Activated naive CD4-positive, alpha-beta T cell treated with anti-CD3 and anti-CD28 coated beads, Interleukin-2, amount 50 U/mL, for 72 hours (primary cell): ENCODE measurements at regions not wholly inside any gene's neighbourhood (a gene's known extent, or its start where the extent isn't known, plus 50 kb on each side); places are given as distances from the start of the nearest gene placed in this dataset.

Source experiments
- ATAC-seq, 2 donors: fragments of 150-1000 bp; cut with Tn5 transposase; 2 replicates each; pipeline ENCODE4 v1.10.0; 2021; ENCODE audit warnings: mild to moderate bottlenecking in 2 of 2, moderate library complexity in 2 of 2
- DNase-seq, 2 donors: peaks; one replicate each; pipeline ENCODE4 v3.0.0; 2021 to 2022; ENCODE audit warnings: low spot score in 2 of 2
- H3K27ac Mint-ChIP-seq, 2 donors: one replicate each; pipeline ENCODE4 v1.8.0; 2022; ENCODE audit warnings: mild to moderate bottlenecking in 2 of 2, mixed read lengths in 2 of 2
- H3K36me3 Mint-ChIP-seq, 2 donors: one replicate each; pipeline ENCODE4 v1.8.0; 2022; ENCODE audit warnings: mixed read lengths in 2 of 2
- H3K9me3 Mint-ChIP-seq, 2 donors: one replicate each; pipeline ENCODE4 v1.8.0; 2022; ENCODE audit warnings: mixed read lengths in 2 of 2

DNA sequence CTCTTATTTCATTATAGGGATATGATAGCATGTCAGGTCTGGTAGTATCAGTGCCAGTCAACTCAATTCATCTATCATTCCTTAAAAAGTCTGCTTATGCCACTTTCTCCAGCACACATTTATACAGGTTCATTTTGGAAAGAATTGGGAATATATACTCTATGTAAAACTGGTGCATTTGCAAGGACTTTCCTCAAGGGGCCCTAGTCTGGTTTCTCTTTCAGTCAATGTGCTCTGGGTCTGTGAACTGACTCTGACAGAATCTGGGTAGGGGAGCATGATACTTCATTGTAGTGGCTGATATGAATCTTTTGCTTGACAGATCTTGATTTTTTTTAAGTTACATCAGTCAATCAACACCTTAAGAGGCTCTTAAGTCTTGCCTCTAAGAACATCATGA lies 313.9 kb downstream of the HTR1A start:
- Mint-ChIP-seq H3K36me3 (peaks cover 0 to 4% of the 10 kb centered on the region in 2 donors), H3K9me3 (peaks cover 17 to 20% of the 10 kb centered on the region in 2 donors)
- no peak for ATAC-seq

GRCh38 chr5:63629951-63630630 lies 332.2 kb downstream of the HTR1A start:
- H3K9me3 Mint-ChIP-seq, result peaks cover 15 to 18% of the 10 kb centered on the region in 2 donors
- no peaks in the 10 kb centered on the region for H3K36me3 Mint-ChIP-seq
- no peak overlapping the region for H3K27ac Mint-ChIP-seq
- ATAC-seq, result no peak
- no peak for DNase-seq

More for the DNA sequence above, 313.9 kb downstream of the HTR1A start:
- no peak overlapping the region for H3K27ac Mint-ChIP-seq
- no peak for DNase-seq

DNA sequence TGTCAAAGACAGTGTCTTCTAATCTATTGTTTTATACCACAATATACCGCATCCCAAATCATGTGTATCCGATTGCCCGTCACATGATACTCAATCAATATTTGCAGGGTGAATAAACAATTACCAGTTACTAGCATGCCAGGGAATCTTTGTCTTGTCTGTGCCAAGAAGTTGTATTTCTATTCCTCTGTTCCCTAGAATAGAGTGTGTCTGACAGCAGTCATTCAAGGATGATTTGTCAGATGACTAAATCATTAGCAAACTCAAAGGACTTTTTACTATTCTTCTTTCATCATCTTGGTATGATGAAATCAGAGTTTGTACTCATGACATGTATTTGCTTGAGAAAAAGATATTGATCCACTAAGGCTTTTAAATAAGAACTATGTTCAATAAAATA lies 348.8 kb downstream of the HTR1A start:
- DNase-seq (no peak), ATAC-seq (no peak)
- Mint-ChIP-seq H3K9me3 (peaks cover 3 to 6% of the 10 kb centered on the region in 2 donors), H3K27ac (no peak overlapping the region), H3K36me3 (no peaks in the 10 kb centered on the region)

- ATAC-seq, result no peak
- no peak for DNase-seq
- no peak overlapping the region for H3K27ac Mint-ChIP-seq
- no peaks in the 10 kb centered on the region for H3K36me3 Mint-ChIP-seq
- H3K9me3 Mint-ChIP-seq, result peaks cover 10 to 16% of the 10 kb centered on the region in 2 donors
These were observed 358.2 kb downstream of the HTR1A start for GRCh38 chr5:63603996-63604395.

DNA sequence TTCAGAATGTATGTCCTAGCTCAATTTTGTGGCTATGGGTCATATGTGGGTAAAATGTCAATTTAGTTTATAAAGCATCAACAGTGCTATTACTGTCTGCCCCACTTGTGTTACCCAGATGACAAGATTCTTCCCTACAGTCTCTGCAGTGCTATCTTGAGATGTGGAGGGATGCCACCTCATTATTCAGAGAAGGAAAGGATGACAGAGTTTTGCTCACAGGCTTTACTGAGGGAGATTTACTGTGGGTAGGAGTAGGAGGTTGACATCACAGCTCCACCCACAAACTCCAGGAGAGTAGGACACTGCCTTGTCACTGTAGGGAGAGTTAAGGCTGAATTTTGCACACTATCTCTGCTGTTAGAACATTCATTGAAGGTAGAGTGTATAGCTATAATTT lies 359.3 kb downstream of the HTR1A start:
- DNase-seq (no peak), ATAC-seq (no peak)
- H3K9me3 Mint-ChIP-seq, result peaks cover 10 to 22% of the 10 kb centered on the region in 2 donors
- no peak overlapping the region for H3K27ac Mint-ChIP-seq
- H3K36me3 Mint-ChIP-seq, result no peaks in the 10 kb centered on the region

GRCh38 chr5:63596254-63596653 lies 366.0 kb downstream of the HTR1A start:
- no peaks in the 10 kb centered on the region for H3K36me3 Mint-ChIP-seq
- no peak for ATAC-seq
- H3K9me3 Mint-ChIP-seq, result peaks cover 3 to 6% of the 10 kb centered on the region in 2 donors
- H3K27ac Mint-ChIP-seq, result no peak overlapping the region
- DNase-seq, result no peak

- H3K9me3 Mint-ChIP-seq, result no peaks in the 10 kb centered on the region
- ATAC-seq, result no peak
- H3K36me3 Mint-ChIP-seq, result no peaks in the 10 kb centered on the region
- no peak overlapping the region for H3K27ac Mint-ChIP-seq
- DNase-seq, result no peak
These were observed 388.9 kb downstream of the HTR1A start for GRCh38 chr5:63573380-63573779.

- Mint-ChIP-seq H3K9me3 (no peaks in the 10 kb centered on the region), H3K36me3 (no peaks in the 10 kb centered on the region), H3K27ac (no peak overlapping the region)
- ATAC-seq (no peak), DNase-seq (no peak)
These were observed 389.5 kb downstream of the HTR1A start for GRCh38 chr5:63572740-63573139.

DNA sequence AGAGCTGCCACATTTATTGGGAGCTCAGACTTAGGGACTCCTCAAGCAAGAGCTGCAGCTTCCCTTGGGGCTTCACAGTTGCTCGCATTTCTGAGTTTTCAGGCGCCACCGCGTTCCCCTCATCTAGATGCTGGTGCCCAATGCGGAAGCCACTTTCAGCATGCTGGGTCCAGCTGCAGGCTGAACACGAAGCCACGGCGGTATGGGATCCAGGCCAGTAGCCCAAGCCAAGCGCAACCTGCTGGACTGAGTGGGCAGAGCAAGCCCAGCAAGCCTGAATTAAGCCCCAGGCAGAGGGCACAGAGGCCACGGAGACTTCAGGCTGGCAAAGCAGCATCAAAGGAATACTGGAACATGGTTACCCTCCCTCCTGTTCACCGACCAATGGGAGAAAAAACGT lies 391.5 kb downstream of the HTR1A start:
- ATAC-seq, result no peak
- Mint-ChIP-seq H3K36me3 (no peaks in the 10 kb centered on the region), H3K27ac (no peak overlapping the region), H3K9me3 (peaks cover 5 to 8% of the 10 kb centered on the region in 2 donors)
- DNase-seq, result no peak

GRCh38 chr5:63564789-63565188 lies 397.5 kb downstream of the HTR1A start:
- Mint-ChIP-seq H3K36me3 (no peaks in the 10 kb centered on the region), H3K27ac (no peak overlapping the region), H3K9me3 (peaks cover 25 to 29% of the 10 kb centered on the region in 2 donors)
- DNase-seq (no peak), ATAC-seq (no peak)

DNA sequence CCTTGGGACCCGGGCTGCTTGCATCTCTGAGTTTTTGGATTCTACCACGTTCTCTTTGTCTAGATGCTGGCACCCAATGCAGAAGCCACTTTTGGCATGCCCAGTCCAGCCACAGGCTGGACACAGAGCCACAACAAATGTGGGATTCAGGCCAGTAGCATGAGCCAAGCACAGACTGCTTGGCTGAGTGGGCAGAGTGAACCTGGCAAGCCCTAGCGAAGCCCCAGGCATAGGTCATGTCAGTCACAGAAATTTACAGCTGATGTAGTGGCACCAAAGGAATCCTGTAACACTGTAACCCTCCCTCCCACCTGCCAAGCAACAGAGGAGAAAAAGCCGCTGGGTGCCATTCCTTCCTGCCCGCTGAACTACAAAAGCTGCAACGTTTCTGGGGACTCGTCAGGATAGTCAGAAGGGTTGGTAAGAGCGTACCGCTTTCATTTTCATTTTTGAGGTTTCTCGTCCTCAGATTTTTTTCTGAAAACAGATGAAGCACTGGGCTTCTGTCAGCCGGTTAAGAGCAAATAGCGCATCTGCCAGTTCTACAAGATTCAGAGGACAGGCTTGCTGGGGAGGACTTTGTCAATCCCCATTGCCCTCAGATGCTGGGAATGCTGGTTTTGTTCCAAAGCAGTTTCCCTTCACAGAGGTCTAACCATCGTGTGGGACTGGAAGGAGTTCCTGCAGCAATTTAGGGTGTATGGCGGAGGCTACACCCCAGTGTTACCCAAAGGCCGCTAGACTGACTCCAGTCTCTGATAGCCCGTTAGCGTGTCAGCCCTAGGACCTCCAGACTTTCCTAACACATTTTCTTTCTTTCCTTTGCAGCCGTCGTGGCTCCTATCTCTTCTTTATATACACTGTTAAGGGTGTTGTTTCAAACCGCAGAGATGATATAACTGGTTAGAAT lies 399.0 kb downstream of the HTR1A start:
- Mint-ChIP-seq H3K36me3 (no peaks in the 10 kb centered on the region), H3K27ac (no peak overlapping the region), H3K9me3 (peaks cover 25 to 33% of the 10 kb centered on the region in 2 donors)
- DNase-seq (no peak), ATAC-seq (no peak)

- no peak for ATAC-seq
- peaks cover 9 to 11% of the 10 kb centered on the region in 2 donors for H3K9me3 Mint-ChIP-seq
- no peaks in the 10 kb centered on the region for H3K36me3 Mint-ChIP-seq
- DNase-seq, result no peak
- H3K27ac Mint-ChIP-seq, result no peak overlapping the region
These were observed 406.4 kb downstream of the HTR1A start for GRCh38 chr5:63555874-63556273.

- H3K36me3 Mint-ChIP-seq, result no peaks in the 10 kb centered on the region
- no peak for ATAC-seq
These were observed 408.1 kb downstream of the HTR1A start for GRCh38 chr5:63554191-63554590.

DNA sequence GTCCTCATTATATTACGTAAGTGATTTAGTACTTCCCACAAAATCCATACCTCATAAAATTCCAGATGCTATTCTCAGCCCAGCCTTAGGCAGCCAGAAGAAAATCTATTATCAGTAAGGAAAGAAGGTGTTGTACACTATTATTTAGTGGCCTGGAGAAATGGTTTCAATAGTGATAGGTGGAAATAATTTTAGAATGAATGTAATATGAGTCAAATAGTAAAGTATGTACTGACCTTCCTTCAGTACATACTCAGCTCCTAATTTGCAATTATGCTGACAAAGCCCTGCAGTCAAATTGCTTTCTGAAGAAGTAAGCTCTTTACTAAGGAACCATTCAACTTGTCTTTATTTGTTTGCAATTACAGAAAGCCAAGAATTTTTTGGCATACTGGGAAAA lies 409.2 kb downstream of the HTR1A start:
- no peak for DNase-seq
- no peak for ATAC-seq
- Mint-ChIP-seq H3K36me3 (no peaks in the 10 kb centered on the region), H3K9me3 (no peaks in the 10 kb centered on the region), H3K27ac (no peak overlapping the region)

More at GRCh38 chr5:63554191-63554590, 408.1 kb downstream of the HTR1A start:
- Mint-ChIP-seq H3K9me3 (no peaks in the 10 kb centered on the region), H3K27ac (no peak overlapping the region)
- no peak for DNase-seq

- DNase-seq, result no peak
- Mint-ChIP-seq H3K36me3 (no peaks in the 10 kb centered on the region), H3K27ac (no peak overlapping the region), H3K9me3 (peaks cover 16 to 24% of the 10 kb centered on the region in 2 donors)
- no peak for ATAC-seq
These were observed 426.2 kb downstream of the HTR1A start for GRCh38 chr5:63535840-63536602.

DNA sequence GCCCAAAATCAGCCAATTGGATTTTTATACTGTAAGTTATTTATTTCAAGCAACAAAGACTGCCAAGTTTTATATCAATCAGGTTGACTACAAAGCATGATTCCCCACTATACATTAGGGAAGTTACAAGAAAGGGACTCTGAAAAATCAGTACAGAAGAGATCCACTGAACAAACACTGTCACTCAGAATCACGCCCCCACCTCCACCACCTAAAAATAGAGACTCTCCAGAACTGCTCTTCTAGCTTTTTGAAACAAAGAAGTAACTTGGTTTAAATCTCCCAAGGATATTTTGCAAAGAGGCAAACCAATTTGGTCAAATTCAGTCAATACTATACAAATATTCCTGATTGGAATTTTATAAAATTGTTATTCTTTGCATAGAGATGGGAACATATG lies 438.0 kb downstream of the HTR1A start:
- DNase-seq (no peak), ATAC-seq (no peak)
- Mint-ChIP-seq H3K9me3 (peaks cover 11 to 24% of the 10 kb centered on the region in 2 donors), H3K36me3 (no peaks in the 10 kb centered on the region), H3K27ac (no peak overlapping the region)

DNA sequence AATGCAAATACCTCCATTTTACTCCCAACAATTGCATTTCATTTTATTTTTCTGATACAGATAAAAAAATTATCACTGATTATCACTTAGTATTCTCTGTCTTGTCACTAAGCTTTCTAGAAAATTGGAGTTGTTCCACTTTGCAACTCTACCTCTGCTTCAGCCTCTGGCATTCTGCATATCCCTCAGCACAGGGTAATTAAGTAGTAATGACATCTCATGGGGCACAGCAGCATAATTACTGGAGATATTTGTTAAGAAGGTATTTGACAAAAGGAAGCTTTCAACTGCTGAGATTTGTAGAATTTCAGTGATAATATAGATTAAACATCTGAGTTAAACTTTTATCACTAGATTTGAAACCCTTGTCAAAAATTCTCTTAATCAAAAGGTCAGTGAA lies 446.2 kb downstream of the HTR1A start:
- no peak overlapping the region for H3K27ac Mint-ChIP-seq
- no peak for DNase-seq
- H3K36me3 Mint-ChIP-seq, result no peaks in the 10 kb centered on the region
- peaks cover 17 to 20% of the 10 kb centered on the region in 2 donors for H3K9me3 Mint-ChIP-seq
- ATAC-seq, result no peak
